Peyer's patch (tissue), 4 donors: ENCODE measurements at regions not wholly inside any gene's neighbourhood (a gene's known extent, or its start where the extent isn't known, plus 50 kb on each side); places are given as distances from the start of the nearest gene placed in this dataset.

ENCODE experiments used
- CTCF ChIP-seq, 6 experiments: fragments of 450-650 bp in 4 of 6; fragments of 200-600 bp in 2 of 6; sonication (generic) in 1 of 6; IDR thresholded peaks; one replicate each; pipeline ENCODE4 v1.5.1; 2017 to 2019; ENCODE audit warnings: antibody characterized with exemption in 6 of 6, mild to moderate bottlenecking in 3 of 6, moderate library complexity in 1 of 6
- POLR2A ChIP-seq, 2 donors: fragments of 450-650 bp; IDR thresholded peaks; one replicate each; pipeline ENCODE4 v1.5.1; 2017; ENCODE audit warnings: antibody characterized with exemption in 2 of 2, mild to moderate bottlenecking in 2 of 2, moderate library complexity in 2 of 2

GRCh38 chr5:101515721-101516120, 612.6 kb upstream of the ST8SIA4 start:
- no peak for TF ChIP-seq POLR2A (IDR thresholded peaks at IDR 0.05)
- no peak for TF ChIP-seq CTCF (IDR thresholded peaks at IDR 0.05)
